ENCODE measurements at regions not wholly inside any gene's neighbourhood (a gene's known extent, or its start where the extent isn't known, plus 50 kb on each side); places are given as distances from the start of the nearest gene placed in this dataset.

DNA sequence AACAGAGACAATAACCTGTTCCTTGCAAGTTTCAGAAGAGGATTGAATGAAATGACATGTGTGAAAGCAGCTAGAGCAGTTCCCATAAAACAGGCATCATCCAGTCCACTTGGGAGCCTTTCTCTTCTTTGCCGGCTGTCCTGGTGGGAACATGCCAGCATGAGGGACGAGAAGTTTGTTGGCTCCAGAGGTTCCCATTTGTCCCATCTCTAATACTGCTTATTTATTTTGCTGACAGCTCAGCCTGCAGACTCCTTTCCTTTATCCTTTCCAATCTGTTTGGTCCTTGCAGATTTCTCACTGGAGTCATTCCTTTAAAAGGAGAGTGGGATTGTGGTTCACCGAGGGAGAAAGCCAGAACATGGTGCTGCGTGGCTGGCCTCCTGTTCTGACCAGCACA is 321.5 kb upstream of the CLINT1 start:
- Histone ChIP-seq H3K36me3 (no peaks in the 10 kb centered on the region), H3K4me1 (peaks cover 0 to 10% (median 9%) of the 10 kb centered on the region in 4 donors), H3K4me3 (no peak overlapping the region), H3K27ac (no peak overlapping the region), H3K27me3 (no peaks in the 10 kb centered on the region), H3K9me3 (no peaks in the 10 kb centered on the region)
- DNase-seq: no peak
- TF ChIP-seq, protein P1, sequence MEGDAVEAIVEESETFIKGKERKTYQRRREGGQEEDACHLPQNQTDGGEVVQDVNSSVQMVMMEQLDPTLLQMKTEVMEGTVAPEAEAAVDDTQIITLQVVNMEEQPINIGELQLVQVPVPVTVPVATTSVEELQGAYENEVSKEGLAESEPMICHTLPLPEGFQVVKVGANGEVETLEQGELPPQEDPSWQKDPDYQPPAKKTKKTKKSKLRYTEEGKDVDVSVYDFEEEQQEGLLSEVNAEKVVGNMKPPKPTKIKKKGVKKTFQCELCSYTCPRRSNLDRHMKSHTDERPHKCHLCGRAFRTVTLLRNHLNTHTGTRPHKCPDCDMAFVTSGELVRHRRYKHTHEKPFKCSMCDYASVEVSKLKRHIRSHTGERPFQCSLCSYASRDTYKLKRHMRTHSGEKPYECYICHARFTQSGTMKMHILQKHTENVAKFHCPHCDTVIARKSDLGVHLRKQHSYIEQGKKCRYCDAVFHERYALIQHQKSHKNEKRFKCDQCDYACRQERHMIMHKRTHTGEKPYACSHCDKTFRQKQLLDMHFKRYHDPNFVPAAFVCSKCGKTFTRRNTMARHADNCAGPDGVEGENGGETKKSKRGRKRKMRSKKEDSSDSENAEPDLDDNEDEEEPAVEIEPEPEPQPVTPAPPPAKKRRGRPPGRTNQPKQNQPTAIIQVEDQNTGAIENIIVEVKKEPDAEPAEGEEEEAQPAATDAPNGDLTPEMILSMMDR (IDR thresholded peaks at IDR 0.05): no peak
- intact Hi-C loops (cut with DNase I; ENCODE audit: low total_unique reads): no loop called here

DNA sequence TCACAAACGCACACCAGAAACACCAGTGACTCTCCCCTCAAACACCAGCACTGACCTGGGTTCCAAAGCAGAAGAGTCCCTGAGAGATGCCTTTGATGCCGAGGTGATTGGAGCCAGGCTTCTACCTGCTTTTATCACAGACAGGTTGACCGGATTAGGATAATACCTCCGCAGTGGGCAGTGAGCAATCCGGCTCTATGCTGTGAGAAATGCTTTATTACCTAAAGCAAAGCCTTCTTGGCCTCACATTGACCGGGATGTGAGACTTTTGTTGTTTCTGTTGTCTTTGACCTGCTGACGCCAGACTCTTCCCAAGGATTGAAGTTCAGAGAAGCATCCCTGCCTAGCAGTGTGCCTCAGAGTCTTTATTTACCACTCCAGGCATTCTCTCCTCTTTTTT is 320.3 kb upstream of the CLINT1 start:
- H3K36me3 ChIP-seq: no peaks in the 10 kb centered on the region
- no peak overlapping the region for H3K4me3 ChIP-seq
- no peak for DNase-seq
- H3K4me1 ChIP-seq: peaks cover 0 to 14% (median 12%) of the 10 kb centered on the region in 4 donors
- no peaks in the 10 kb centered on the region for H3K27me3 ChIP-seq
- no peak overlapping the region for H3K27ac ChIP-seq
- intact Hi-C loops (cut with DNase I; ENCODE audit: low total_unique reads): loop anchor here (5.0 kb wide), 1 partner anchor 928 kb away; no protein-coding TSS in a partner anchor
- TF ChIP-seq, protein P1 (IDR thresholded peaks at IDR 0.05): no peak
- H3K9me3 ChIP-seq: no peaks in the 10 kb centered on the region

DNA sequence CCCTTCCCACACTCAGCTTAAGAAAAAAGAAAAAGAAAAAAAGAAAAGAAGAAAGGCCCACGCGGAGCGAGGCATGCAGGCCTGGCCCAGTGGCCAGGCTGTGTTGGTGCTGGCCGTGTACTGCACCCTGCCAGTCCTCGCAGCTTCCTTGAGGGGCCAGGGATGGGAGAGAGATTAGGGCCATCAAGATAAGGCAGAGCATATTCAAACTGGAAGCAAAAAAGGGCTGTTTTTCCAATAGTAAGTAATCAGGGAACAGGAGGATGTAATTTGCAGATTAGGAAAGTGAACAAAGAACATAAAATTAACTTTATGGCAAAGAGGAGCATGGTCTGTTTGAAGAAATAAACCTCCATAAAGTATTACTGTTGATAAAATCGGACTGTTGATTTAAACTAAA is 319.6 kb upstream of the CLINT1 start:
- no peak for DNase-seq
- Histone ChIP-seq H3K27ac (no peak overlapping the region), H3K36me3 (no peaks in the 10 kb centered on the region), H3K27me3 (no peaks in the 10 kb centered on the region), H3K4me3 (no peak overlapping the region), H3K4me1 (peaks cover 0 to 14% (median 12%) of the 10 kb centered on the region in 4 donors), H3K9me3 (no peaks in the 10 kb centered on the region)
- TF ChIP-seq, protein P1 (IDR thresholded peaks at IDR 0.05): no peak
- intact Hi-C loops (cut with DNase I; ENCODE audit: low total_unique reads): loop anchor here (5.0 kb wide), 1 partner anchor 929 kb away; no protein-coding TSS in a partner anchor

DNA sequence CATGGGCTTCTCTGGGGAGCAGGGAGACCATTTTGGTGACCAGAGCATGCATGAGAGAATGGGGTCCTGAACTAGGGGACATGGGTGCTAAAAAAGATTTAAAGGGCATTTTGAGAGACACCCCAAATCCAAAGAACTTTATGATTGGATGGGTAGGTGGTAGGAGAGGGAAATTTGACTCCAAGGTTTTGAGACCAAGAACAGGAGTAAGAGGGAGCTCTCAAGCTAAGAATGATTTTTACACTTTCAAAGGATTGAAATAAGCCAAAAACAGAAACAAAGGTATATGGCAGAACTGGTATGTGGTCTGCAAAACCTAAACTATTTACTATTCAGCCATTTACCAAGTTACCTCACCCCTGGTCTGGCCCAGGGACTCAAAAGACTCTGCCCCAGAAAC is 318.2 kb upstream of the CLINT1 start:
- H3K36me3 ChIP-seq: no peaks in the 10 kb centered on the region
- intact Hi-C loops (cut with DNase I; ENCODE audit: low total_unique reads): loop anchor here (2.0 to 5.0 kb wide), 2 partner anchors 514 to 930 kb away; no protein-coding TSS in a partner anchor
- no peak for DNase-seq
- no peaks in the 10 kb centered on the region for H3K9me3 ChIP-seq
- H3K27ac ChIP-seq: no peak overlapping the region
- peaks cover 0 to 14% (median 12%) of the 10 kb centered on the region in 4 donors for H3K4me1 ChIP-seq
- no peak overlapping the region for H3K4me3 ChIP-seq
- H3K27me3 ChIP-seq: no peaks in the 10 kb centered on the region
- TF ChIP-seq, protein P1 (IDR thresholded peaks at IDR 0.05): no peak

DNA sequence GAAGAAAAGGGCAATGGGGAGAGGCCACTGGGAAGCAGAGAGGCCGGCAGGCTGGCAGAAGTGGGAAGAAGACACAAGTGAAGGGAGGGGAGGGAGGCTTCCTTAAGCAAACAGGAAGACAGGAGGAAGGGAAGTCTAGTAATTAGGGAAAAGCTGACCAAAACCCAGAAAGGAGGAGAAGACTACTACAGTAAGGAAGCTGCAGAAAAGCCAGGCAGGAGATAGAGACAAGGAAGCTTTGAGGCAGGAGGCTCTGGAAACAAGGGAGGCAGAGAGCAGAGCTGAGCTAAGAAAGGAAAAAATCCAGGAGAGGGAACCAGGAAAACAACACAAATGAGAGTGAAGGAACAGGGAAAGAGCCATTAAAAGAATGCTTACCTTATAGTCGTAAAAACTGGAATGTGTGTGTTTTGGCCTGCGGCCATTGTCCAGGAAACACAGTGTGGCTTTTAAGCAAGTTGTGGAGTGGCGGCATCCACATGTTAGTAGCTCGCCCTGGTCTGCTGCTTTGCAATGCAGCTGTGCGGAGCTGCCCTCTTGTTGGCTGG is 317.1 kb upstream of the CLINT1 start:
- TF ChIP-seq, protein P1 (IDR thresholded peaks at IDR 0.05): no peak
- H3K4me3 ChIP-seq: no peak overlapping the region
- H3K27me3 ChIP-seq: no peaks in the 10 kb centered on the region
- peaks cover 0 to 14% (median 12%) of the 10 kb centered on the region in 4 donors for H3K4me1 ChIP-seq
- intact Hi-C loops (cut with DNase I; ENCODE audit: low total_unique reads): loop anchor here (2.0 to 5.0 kb wide), 2 partner anchors 515 to 931 kb away; no protein-coding TSS in a partner anchor
- H3K27ac ChIP-seq: no peak overlapping the region
- no peaks in the 10 kb centered on the region for H3K36me3 ChIP-seq
- no peaks in the 10 kb centered on the region for H3K9me3 ChIP-seq
- DNase-seq: no peak

Measured in tibial artery (tissue), 4 donors.